Glutamatergic neuron (in vitro differentiated cells): ENCODE measurements at regions not wholly inside any gene's neighbourhood (a gene's known extent, or its start where the extent isn't known, plus 50 kb on each side); places are given as distances from the start of the nearest gene placed in this dataset.
"Not testable (repeated sequence)": the region's sequence is repeated elsewhere in the genome, so short reads cannot be mapped to it uniquely, and the experiment has no call there.

Source experiments
- DNase-seq: peaks from one replicate; pipeline ENCODE4 v3.0.0; 2022
- H3K27ac Mint-ChIP-seq: one replicate; pipeline ENCODE4 v1.8.0; 2020; ENCODE audit warnings: mild to moderate bottlenecking, mixed read lengths, inconsistent platforms; ENCODE audit not compliant: unreplicated experiment
- H3K27me3 Mint-ChIP-seq: one replicate; pipeline ENCODE4 v1.8.0; 2020; ENCODE audit warnings: mild to moderate bottlenecking, moderate library complexity, mixed read lengths, inconsistent platforms; ENCODE audit not compliant: unreplicated experiment
- H3K36me3 Mint-ChIP-seq: one replicate; pipeline ENCODE4 v1.8.0; 2020; ENCODE audit warnings: mild to moderate bottlenecking, mixed read lengths, inconsistent platforms; ENCODE audit not compliant: unreplicated experiment
- H3K4me1 Mint-ChIP-seq: one replicate; pipeline ENCODE4 v1.8.0; 2020; ENCODE audit warnings: mild to moderate bottlenecking, low read depth, mixed read lengths, inconsistent platforms; ENCODE audit not compliant: unreplicated experiment
- H3K4me3 Mint-ChIP-seq: one replicate; pipeline ENCODE4 v1.8.0; 2020; ENCODE audit warnings: mild to moderate bottlenecking, mixed read lengths, inconsistent platforms; ENCODE audit not compliant: unreplicated experiment
- H3K9me3 Mint-ChIP-seq: one replicate; pipeline ENCODE4 v1.8.0; 2020; ENCODE audit warnings: mild to moderate bottlenecking, moderate library complexity, mixed read lengths, inconsistent platforms; ENCODE audit not compliant: unreplicated experiment
- CTCF ChIP-seq: fragments of 200-600 bp; sonication (generic); IDR thresholded peaks from one replicate; pipeline ENCODE4 v1.5.0; 2021; ENCODE audit not compliant: partially characterized antibody, unreplicated experiment

GRCh38 chr16:77046206-77046605 is 144.8 kb upstream of the MON1B start:
- Mint-ChIP-seq H3K4me1 (peaks cover 27% of the 10 kb centered on the region), H3K27ac (no peak overlapping the region), H3K27me3 (peaks cover 3% of the 10 kb centered on the region), H3K9me3 (peaks cover 5% of the 10 kb centered on the region), H3K36me3 (no peaks in the 10 kb centered on the region), H3K4me3 (no peak overlapping the region)
- DNase-seq: no peak
- TF ChIP-seq CTCF: no peak

- no peak overlapping the region for H3K4me3 Mint-ChIP-seq
- no peak overlapping the region for H3K27ac Mint-ChIP-seq
- peaks cover 27% of the 10 kb centered on the region for H3K4me1 Mint-ChIP-seq
- peaks cover 5% of the 10 kb centered on the region for H3K9me3 Mint-ChIP-seq
- TF ChIP-seq CTCF: no peak
- no peak for DNase-seq
- peaks cover 3% of the 10 kb centered on the region for H3K27me3 Mint-ChIP-seq
- no peaks in the 10 kb centered on the region for H3K36me3 Mint-ChIP-seq
Measured at GRCh38 chr16:77048085-77048484, 142.9 kb upstream of the MON1B start.

GRCh38 chr16:77049577-77049976 is 141.4 kb upstream of the MON1B start:
- Mint-ChIP-seq H3K4me1 (peaks cover 30% of the 10 kb centered on the region), H3K27ac (no peak overlapping the region), H3K36me3 (no peaks in the 10 kb centered on the region), H3K27me3 (peaks cover 3% of the 10 kb centered on the region), H3K9me3 (peaks cover 5% of the 10 kb centered on the region), H3K4me3 (no peak overlapping the region)
- TF ChIP-seq CTCF: no peak
- DNase-seq: no peak

GRCh38 chr16:77056597-77056996 is 134.4 kb upstream of the MON1B start:
- not testable (repeated sequence) for H3K9me3 Mint-ChIP-seq, H3K36me3 Mint-ChIP-seq, DNase-seq, H3K4me3 Mint-ChIP-seq, H3K4me1 Mint-ChIP-seq, H3K27ac Mint-ChIP-seq, H3K27me3 Mint-ChIP-seq

GRCh38 chr16:77057161-77057774 is 133.7 kb upstream of the MON1B start:
- Mint-ChIP-seq H3K27ac (no peak overlapping the region), H3K4me3 (no peak overlapping the region), H3K4me1 (peaks cover 3% of the 10 kb centered on the region), H3K27me3 (peaks cover 2% of the 10 kb centered on the region), H3K36me3 (no peaks in the 10 kb centered on the region), H3K9me3 (no peaks in the 10 kb centered on the region)
- no peak for DNase-seq
- no peak for TF ChIP-seq CTCF
